ENCODE measurements at regions not wholly inside any gene's neighbourhood (a gene's known extent, or its start where the extent isn't known, plus 50 kb on each side); places are given as distances from the start of the nearest gene placed in this dataset.
"Not testable (repeated sequence)": the region's sequence is repeated elsewhere in the genome, so short reads cannot be mapped to it uniquely, and the experiment has no call there.

GRCh38 chr11:71181566-71181965, 70.8 kb downstream of the SHANK2 start:
- no peak for DNase-seq

GRCh38 chr11:71180694-71181470, 71.5 kb downstream of the SHANK2 start:
- DNase-seq, result no peak

- DNase-seq, result no peak
These were observed 72.3 kb downstream of the SHANK2 start for GRCh38 chr11:71179877-71180605.

GRCh38 chr11:71178076-71178475, 74.3 kb downstream of the SHANK2 start:
- no peak for DNase-seq

- DNase-seq, result no peak
These were observed 75.6 kb downstream of the SHANK2 start for GRCh38 chr11:71176812-71177211.

DNA sequence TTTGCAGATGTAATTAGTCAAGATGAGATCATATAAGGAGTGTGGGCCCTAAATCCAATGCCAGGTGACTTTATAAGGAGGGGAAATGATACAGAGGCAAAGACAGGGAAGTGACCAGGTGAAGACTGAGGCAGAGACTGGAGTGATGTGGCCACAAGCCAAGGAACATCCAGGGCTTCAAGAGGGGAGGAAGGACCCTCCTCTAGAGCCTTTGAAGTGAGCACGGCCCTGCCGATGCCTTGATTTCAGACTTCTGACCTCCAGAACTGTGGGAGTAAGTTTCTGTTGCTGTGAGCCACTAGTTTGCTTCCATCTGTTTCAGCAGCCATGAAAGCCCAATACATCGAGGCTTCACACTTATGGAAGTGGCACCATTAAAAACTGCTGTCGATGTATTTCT, 78.7 kb downstream of the SHANK2 start:
- DNase-seq, result no peak

DNA sequence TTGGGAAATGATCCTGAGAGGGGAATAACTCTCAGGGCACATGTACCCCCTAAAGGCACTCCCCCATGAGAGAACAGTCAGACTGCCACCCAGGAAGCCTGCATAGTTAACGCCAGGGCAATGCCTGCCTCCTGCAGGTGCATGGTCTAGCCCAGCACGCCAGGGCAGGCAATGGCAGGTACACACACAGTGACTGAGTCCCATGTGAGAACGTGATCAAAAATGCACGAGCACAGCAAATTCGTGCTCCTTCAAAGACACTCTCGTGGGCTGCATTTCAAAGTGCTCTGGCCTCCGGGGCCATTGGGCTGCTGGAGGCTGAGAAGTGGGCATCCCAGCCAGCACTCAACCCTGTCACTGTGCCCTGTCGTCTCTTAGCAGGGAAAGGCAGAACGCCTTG, 79.7 kb downstream of the SHANK2 start:
- DNase-seq, result no peak

DNA sequence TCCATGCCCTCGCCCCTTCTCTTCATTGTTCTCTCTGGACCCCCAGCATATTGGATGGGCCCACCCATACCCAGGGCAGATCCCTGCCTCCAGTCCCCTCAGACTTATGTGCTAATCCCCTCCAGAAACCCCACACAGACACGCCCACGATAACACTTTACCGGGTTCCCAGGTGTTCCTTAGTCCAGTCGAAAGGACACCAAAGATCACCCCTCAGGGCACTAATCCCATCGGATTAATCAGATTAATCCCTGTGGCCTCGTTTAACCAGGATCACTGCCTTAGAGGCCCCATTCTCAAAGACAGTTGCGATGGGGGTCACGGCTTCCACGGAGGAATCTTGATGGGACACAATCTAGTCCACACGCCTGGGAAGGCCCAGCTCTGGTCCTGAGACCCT, 80.8 kb downstream of the SHANK2 start:
- no peak for DNase-seq

DNA sequence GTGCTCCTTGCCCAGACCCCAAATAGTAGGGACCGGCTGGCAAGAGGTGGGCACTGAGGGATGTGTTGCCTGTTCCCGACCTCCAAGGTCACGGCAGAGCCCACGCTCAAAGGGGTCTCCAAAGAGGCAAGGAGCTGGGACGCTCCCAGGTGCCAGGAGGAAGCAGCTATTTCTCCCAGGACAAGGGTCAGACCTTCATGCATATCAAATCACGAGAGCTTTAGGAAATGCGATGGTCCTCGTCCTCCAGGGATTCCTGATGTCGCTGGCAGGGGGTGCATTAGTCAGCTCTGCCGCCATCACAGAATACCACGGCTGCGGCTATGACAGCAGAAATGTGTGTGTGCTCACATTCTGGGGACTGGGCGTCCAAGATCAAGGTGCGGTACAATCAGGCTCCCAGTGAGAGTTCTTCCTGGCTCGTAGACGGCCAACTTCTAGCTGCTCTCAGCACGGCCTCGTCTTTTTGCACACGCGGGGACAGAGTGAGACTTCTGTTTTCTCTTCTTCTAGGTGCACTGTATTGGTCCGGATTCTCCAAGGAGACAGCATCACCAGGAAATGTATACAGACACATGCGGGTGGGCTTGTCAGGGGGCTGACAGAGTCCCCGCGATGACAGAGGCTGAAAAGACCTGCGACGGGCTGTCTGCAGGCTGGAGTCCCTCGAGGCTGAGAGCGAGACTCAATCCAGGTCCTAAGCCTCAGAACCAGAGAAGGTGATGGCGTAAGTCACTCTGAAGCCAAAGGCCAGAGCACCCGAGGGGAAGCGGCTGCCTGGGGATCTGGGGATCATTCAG, 81.6 kb downstream of the SHANK2 start:
- DNase-seq, result no peak

DNA sequence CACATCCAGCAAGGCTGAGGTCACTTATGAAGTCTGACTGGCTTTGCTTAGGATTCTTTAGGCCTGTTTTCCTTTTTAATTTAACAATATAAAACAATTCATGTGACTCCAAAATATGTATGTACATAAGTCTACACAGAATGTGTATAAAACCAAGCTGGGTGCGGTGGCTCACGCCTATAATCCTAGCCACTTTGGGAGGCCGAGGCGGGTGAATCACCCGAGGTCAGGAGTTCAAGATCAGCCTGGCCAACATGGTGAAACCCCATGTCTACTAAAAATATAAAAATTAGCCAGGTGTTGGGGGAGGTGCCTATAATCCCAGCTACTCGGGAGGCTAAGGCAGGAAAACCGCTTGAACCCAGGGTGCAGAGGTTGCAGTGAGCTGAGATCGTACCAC, 83.1 kb downstream of the SHANK2 start:
- no peak for DNase-seq

DNA sequence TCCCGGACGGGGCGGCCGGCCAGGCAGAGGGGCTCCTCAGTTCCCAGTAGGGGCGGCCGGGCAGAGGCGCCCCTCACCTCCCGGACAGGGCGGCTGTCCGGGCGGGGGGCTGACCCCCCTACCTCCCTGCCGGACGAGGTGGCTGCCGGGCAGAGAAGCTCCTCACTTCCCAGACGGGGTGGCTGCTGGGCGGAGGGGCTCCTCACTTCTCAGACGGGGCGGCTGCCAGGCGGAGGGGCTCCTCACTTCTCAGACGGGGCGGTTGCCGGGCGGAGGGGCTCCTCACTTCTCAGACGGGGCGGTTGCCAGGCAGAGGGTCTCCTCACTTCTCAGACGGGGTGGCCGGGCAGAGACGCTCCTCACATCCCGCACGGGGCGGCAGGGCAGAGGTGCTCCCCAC, 84.6 kb downstream of the SHANK2 start:
- not testable (repeated sequence) for DNase-seq

- no peak for DNase-seq
These were observed 86.6 kb downstream of the SHANK2 start for GRCh38 chr11:71165771-71166170.

GRCh38 chr11:71164621-71165020, 87.8 kb downstream of the SHANK2 start:
- no peak for DNase-seq

DNA sequence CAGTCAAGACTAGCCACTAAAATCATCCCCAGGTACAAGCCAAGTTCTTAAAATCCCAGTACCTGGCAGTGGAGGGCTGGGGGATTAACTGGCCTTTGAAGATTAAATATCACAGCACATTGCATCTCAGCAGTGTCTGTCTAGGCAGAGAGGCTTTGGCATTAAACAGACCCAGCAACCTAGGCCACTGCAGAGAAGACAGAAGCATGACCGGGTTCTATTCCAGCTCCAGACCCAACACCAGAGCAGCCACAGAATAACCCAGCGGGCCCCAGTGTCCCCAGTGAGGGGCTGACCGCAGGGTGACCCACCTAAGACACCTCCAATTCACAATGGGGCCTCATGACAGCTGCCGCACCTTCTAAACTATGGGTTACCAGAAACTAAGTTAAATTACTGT, 88.2 kb downstream of the SHANK2 start:
- no peak for DNase-seq

GRCh38 chr11:71163371-71163770, 89.0 kb downstream of the SHANK2 start:
- no peak for DNase-seq

DNA sequence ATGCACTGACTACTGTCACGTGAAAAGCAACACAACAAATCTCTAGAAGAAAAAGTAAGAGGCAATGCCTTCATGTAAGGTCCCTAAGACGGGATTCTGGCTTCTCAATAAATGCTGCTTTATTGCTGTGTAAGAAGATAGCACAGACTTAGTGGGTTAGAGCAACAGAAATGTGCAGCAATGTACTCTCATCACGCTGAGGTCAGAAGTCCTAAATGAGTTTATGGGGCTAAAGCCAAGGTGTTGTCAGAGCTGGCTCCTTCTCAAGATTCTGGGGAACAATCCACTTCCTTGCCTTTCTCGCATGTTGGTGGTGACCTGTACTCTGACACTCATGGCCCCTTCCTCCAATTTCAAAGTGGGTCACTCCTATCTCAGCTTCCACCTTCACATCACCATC, 93.4 kb downstream of the SHANK2 start:
- no peak for DNase-seq

GRCh38 chr11:71157676-71158075, 94.7 kb downstream of the SHANK2 start:
- DNase-seq, result not testable (repeated sequence)

- no peak for DNase-seq
These were observed 96.1 kb downstream of the SHANK2 start for GRCh38 chr11:71156301-71156700.

DNA sequence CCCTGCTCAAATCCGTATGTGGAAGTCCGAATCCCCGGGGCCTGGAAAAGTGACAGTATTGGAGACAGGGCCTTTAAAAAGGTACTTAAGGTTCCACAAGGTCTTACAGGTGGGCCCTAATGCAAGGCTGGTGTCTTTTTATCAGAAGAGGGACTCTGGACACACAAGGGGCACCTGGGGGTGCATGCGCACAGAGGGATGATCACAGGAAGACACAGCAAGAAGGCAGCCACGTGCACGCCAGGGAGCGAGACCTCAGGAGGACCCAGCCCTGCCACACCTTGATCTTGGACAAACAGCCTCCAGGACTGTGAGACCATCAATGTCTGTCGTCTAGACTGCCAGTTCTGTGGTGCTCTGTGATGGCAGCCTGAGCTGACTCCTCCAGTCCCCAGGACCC, 96.5 kb downstream of the SHANK2 start:
- DNase-seq, result no peak

- no peak for DNase-seq
These were observed 98.0 kb downstream of the SHANK2 start for GRCh38 chr11:71154261-71154805.

- no peak for DNase-seq
These were observed 99.4 kb downstream of the SHANK2 start for GRCh38 chr11:71153005-71153390.

GRCh38 chr11:71152312-71153004, 99.9 kb downstream of the SHANK2 start:
- DNase-seq, result not testable (repeated sequence)

GRCh38 chr11:71151561-71151960, 100.8 kb downstream of the SHANK2 start:
- no peak for DNase-seq
